ENCODE measurements at regions not wholly inside any gene's neighbourhood (a gene's known extent, or its start where the extent isn't known, plus 50 kb on each side); places are given as distances from the start of the nearest gene placed in this dataset.

DNA sequence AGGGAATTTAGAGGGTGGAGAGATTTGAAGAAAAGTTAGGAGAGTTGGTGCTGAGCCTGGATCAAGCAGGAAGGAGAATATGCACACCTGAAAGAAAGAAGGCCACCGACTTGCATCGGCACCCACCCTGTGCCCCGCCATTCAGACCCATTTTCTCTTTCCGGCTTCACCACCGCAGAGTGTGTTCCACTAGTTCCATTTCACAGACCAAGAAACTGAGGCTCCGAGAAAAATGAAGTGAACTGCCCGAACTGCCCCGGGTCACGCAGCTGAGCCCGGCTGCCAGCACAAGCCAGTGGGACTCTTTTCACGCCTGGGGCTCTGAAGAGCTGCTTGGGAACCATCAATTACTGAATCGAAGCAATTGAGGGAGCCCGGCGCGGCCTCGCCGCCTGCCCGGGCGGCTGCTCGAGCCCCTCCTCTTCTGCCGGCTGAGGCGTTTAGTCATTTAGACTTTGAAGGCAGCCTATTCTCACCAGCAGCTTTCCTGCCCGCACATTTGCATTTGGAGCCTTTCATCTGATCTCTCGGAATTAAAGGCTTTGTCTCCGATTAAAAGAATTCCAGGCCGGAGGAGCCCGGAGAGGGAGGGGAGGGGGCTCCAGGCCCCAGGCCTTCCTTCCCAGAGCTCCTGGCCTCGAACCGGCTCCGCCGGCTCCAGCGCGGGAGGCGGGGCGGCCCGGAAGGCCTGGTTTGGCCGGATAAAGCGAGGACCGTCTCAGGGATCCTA is 140.2 kb upstream of the PJA1 start:
- Histone ChIP-seq H3K9me3 (ENCODE audit: low read length) (no peaks in the 10 kb centered on the region), H3K27ac (ENCODE audit: extremely low read length, insufficient read depth, low read length) (no peak overlapping the region), H3K36me3 (replicated peaks in 1 of 2; ENCODE audit: control insufficient read depth in 1 of 2, insufficient read depth in 2 of 2, low read length in 2 of 2) (no peaks in the 10 kb centered on the region), H3K79me2 (ENCODE audit: insufficient read depth, low read length) (no peaks in the 10 kb centered on the region), H3K4me1 (ENCODE audit: insufficient read depth, low read length) (peaks cover 18% of the 10 kb centered on the region), H3K9ac (ENCODE audit: insufficient read depth, low read depth, low read length) (no peak overlapping the region), H3K4me2 (ENCODE audit: low read depth, low read length) (no peak overlapping the region), H3K27me3 (ENCODE audit: control insufficient read depth in 1 of 2, insufficient read depth in 2 of 2, low read length in 2 of 2) (no peaks in the 10 kb centered on the region), H2AFZ (ENCODE audit: low read length) (no peak overlapping the region), H4K20me1 (ENCODE audit: insufficient read depth, low read length) (no peaks in the 10 kb centered on the region), H3K4me3 (replicated peaks in 1 of 3; ENCODE audit: insufficient read depth in 1 of 3, low read depth in 2 of 3, low read length in 3 of 3) (no peak overlapping the region)
- FAIRE-seq = no peak
- no peak for ATAC-seq
- WGBS (ENCODE audit: low lambda C conversion rate) = 83% methylated on average over 10 of the region's 39 CpGs
- TF ChIP-seq, protein P1, sequence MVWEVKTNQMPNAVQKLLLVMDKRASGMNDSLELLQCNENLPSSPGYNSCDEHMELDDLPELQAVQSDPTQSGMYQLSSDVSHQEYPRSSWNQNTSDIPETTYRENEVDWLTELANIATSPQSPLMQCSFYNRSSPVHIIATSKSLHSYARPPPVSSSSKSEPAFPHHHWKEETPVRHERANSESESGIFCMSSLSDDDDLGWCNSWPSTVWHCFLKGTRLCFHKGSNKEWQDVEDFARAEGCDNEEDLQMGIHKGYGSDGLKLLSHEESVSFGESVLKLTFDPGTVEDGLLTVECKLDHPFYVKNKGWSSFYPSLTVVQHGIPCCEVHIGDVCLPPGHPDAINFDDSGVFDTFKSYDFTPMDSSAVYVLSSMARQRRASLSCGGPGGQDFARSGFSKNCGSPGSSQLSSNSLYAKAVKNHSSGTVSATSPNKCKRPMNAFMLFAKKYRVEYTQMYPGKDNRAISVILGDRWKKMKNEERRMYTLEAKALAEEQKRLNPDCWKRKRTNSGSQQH (CRISPR knock-in tag; IDR thresholded peaks at IDR 0.05; ENCODE audit: low read depth) = no peak
- TF ChIP-seq MAFG (CRISPR knock-in tag; IDR thresholded peaks at IDR 0.05) (no peak), ZFP91 (CRISPR knock-in tag; IDR thresholded peaks at IDR 0.05; ENCODE audit: borderline replicate concordance) (no peak), ZNF768 (CRISPR knock-in tag; IDR thresholded peaks at IDR 0.05) (no peak), MTA3 (CRISPR knock-in tag; IDR thresholded peaks at IDR 0.05) (no peak), SP5 (CRISPR knock-in tag; IDR thresholded peaks at IDR 0.05; ENCODE audit: borderline replicate concordance, low read depth) (no peak), ZNF652 (CRISPR knock-in tag; IDR thresholded peaks at IDR 0.05; ENCODE audit: borderline replicate concordance, low read depth) (no peak), SATB2 (CRISPR knock-in tag; IDR thresholded peaks at IDR 0.05) (no peak)
- TF ChIP-seq, protein P2, sequence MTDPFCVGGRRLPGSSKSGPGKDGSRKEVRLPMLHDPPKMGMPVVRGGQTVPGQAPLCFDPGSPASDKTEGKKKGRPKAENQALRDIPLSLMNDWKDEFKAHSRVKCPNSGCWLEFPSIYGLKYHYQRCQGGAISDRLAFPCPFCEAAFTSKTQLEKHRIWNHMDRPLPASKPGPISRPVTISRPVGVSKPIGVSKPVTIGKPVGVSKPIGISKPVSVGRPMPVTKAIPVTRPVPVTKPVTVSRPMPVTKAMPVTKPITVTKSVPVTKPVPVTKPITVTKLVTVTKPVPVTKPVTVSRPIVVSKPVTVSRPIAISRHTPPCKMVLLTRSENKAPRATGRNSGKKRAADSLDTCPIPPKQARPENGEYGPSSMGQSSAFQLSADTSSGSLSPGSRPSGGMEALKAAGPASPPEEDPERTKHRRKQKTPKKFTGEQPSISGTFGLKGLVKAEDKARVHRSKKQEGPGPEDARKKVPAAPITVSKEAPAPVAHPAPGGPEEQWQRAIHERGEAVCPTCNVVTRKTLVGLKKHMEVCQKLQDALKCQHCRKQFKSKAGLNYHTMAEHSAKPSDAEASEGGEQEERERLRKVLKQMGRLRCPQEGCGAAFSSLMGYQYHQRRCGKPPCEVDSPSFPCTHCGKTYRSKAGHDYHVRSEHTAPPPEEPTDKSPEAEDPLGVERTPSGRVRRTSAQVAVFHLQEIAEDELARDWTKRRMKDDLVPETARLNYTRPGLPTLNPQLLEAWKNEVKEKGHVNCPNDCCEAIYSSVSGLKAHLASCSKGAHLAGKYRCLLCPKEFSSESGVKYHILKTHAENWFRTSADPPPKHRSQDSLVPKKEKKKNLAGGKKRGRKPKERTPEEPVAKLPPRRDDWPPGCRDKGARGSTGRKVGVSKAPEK (CRISPR knock-in tag; IDR thresholded peaks at IDR 0.05; ENCODE audit: borderline replicate concordance) = no peak
- TF ChIP-seq, protein P3, sequence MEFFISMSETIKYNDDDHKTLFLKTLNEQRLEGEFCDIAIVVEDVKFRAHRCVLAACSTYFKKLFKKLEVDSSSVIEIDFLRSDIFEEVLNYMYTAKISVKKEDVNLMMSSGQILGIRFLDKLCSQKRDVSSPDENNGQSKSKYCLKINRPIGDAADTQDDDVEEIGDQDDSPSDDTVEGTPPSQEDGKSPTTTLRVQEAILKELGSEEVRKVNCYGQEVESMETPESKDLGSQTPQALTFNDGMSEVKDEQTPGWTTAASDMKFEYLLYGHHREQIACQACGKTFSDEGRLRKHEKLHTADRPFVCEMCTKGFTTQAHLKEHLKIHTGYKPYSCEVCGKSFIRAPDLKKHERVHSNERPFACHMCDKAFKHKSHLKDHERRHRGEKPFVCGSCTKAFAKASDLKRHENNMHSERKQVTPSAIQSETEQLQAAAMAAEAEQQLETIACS (CRISPR knock-in tag; IDR thresholded peaks at IDR 0.05) = no peak
- in situ Hi-C loops (cut with HindIII; ENCODE audit: extremely low pct_ligation_motif_present, low pct_unique_long_range_greater_than_20kb) = no loop called here
- POLR2A ChIA-PET = no interaction called here
- intact Hi-C loops (cut with micrococcal nuclease; ENCODE audit: unreplicated experiment) = no loop called here
- no peak for DNase-seq (ENCODE audit: low spot score)
- BruUV-seq (replicated peaks) = no TSS peak
- CTCF ChIA-PET (ENCODE audit: low intra/inter-chr PET ratio, low total read pairs) = no interaction called here

Data from HepG2 (cell line).